IMR-90 (cell line): ENCODE measurements at regions not wholly inside any gene's neighbourhood (a gene's known extent, or its start where the extent isn't known, plus 50 kb on each side); places are given as distances from the start of the nearest gene placed in this dataset.

ENCODE experiments used
- ATAC-seq: fragments of 200-7000 bp; cut with Tn5 transposase; 2 replicates; pipeline ENCODE4 v1.9.1; 2020; ENCODE audit warnings: low read depth, mild to moderate bottlenecking, moderate library complexity
- BruUV-seq: library from RNA; stranded (reverse); fragments of 400-500 nt; replicated peaks from 2 replicates; lab custom pipeline; 2021; lab: Mats Ljungman, UMichigan
- CTCF ChIA-PET: fragments of 300-600 bp; formaldehyde crosslinking; extraction: SDS; loops from one replicate; lab custom pipeline; 2021; ENCODE audit warnings: antibody characterized with exemption; lab: Yijun Ruan, JAX
- POLR2A ChIA-PET: fragments of 300-600 bp; sonication (Branson Sonifier 250); formaldehyde crosslinking; loops from one replicate; lab custom pipeline; 2022; ENCODE audit warnings: antibody characterized with exemption; ENCODE audit not compliant: unreplicated experiment; lab: Charles Lee
- DNase-seq: peaks from one replicate; pipeline ENCODE4 v3.0.0; 2013
- H2AFZ ChIP-seq: replicated peaks from 2 replicates; pipeline ENCODE3; 2013; ENCODE audit warnings: low read length, mild to moderate bottlenecking; ENCODE audit not compliant: poor library complexity
- H2AK5ac ChIP-seq: 2 replicates; pipeline ENCODE4 v1.6.1; 2013; ENCODE audit warnings: low read depth, low read length, inconsistent platforms
- H2AK9ac ChIP-seq: replicated peaks from 2 replicates; pipeline ENCODE3; 2013; ENCODE audit warnings: mild to moderate bottlenecking, low read depth, low read length, moderate library complexity; ENCODE audit not compliant: poor library complexity
- H2BK120ac ChIP-seq: 2 replicates; pipeline ENCODE4 v1.6.1; 2013; ENCODE audit warnings: low read depth, low read length, inconsistent platforms
- H2BK15ac ChIP-seq: 3 replicates; pipeline ENCODE4 v1.6.1; 2013; ENCODE audit warnings: low read depth, low read length, inconsistent platforms
- H2BK20ac ChIP-seq: 2 replicates; pipeline ENCODE4 v1.6.1; 2013; ENCODE audit warnings: low read depth, mild to moderate bottlenecking, inconsistent platforms, low read length, moderate library complexity
- H2BK5ac ChIP-seq: 2 replicates; pipeline ENCODE4 v1.6.1; 2013; ENCODE audit warnings: mild to moderate bottlenecking, low read depth, low read length, inconsistent platforms; ENCODE audit not compliant: poor library complexity, severe bottlenecking
- H3K14ac ChIP-seq: replicated peaks from 2 replicates; pipeline ENCODE4 v1.6.1; 2013; ENCODE audit warnings: low read depth, low read length, inconsistent platforms
- H3K18ac ChIP-seq: 2 replicates; pipeline ENCODE4 v1.6.1; 2013; ENCODE audit warnings: low read depth, low read length, control low read depth
- H3K23ac ChIP-seq: 2 replicates; pipeline ENCODE4 v1.6.1; 2013; ENCODE audit warnings: low read depth, low read length, inconsistent platforms
- H3K27ac ChIP-seq: 2 replicates; pipeline ENCODE4 v1.5.1; 2013; ENCODE audit warnings: mild to moderate bottlenecking, control low read depth, low read length; ENCODE audit not compliant: insufficient read depth
- H3K27me3 ChIP-seq: 2 replicates; pipeline ENCODE4 v1.6.1; 2013; ENCODE audit warnings: low read length; ENCODE audit not compliant: control insufficient read depth, insufficient read depth
- H3K36me3 ChIP-seq: 2 replicates; pipeline ENCODE4 v1.6.1; 2013; ENCODE audit warnings: low read length, mixed read lengths; ENCODE audit not compliant: control insufficient read depth, insufficient read depth
- H3K4ac ChIP-seq: 2 replicates; pipeline ENCODE4 v1.6.1; 2013; ENCODE audit warnings: low read depth, low read length, inconsistent platforms
- H3K4me1 ChIP-seq: 2 replicates; pipeline ENCODE4 v1.6.1; 2013; ENCODE audit warnings: low read length, mixed read lengths; ENCODE audit not compliant: control insufficient read depth, insufficient read depth
- H3K4me2 ChIP-seq: 2 replicates; pipeline ENCODE4 v1.6.1; 2013; ENCODE audit warnings: low read depth, mild to moderate bottlenecking, control low read depth, low read length, moderate library complexity
- H3K4me3 ChIP-seq: 2 replicates; pipeline ENCODE4 v1.5.1; 2013; ENCODE audit warnings: low read depth, mild to moderate bottlenecking, control low read depth, low read length, moderate library complexity; ENCODE audit not compliant: insufficient read depth
- H3K56ac ChIP-seq: 2 replicates; pipeline ENCODE4 v1.6.1; 2013; ENCODE audit warnings: low read length, inconsistent platforms; ENCODE audit not compliant: insufficient read depth; ENCODE audit errors: extremely low read depth
- H3K79me1 ChIP-seq, 2 experiments: 2 replicates each; pipeline ENCODE4 v1.6.1; 2013; ENCODE audit warnings: low read length in 2 of 2, inconsistent platforms in 1 of 2, low read depth in 1 of 2
- H3K9ac ChIP-seq: 2 replicates; pipeline ENCODE4 v1.6.1; 2013; ENCODE audit warnings: low read depth, low read length, control low read depth
- H3K9me1 ChIP-seq: 2 replicates; pipeline ENCODE4 v1.6.1; 2013; ENCODE audit warnings: low read length, inconsistent platforms; ENCODE audit not compliant: insufficient read depth
- H3K9me3 ChIP-seq: 2 replicates; pipeline ENCODE4 v1.6.1; 2013; ENCODE audit warnings: low read length; ENCODE audit not compliant: control insufficient read depth, insufficient read depth
- H4K20me1 ChIP-seq: 2 replicates; pipeline ENCODE4 v1.6.1; 2013; ENCODE audit warnings: low read length, inconsistent platforms; ENCODE audit not compliant: insufficient read depth
- H4K5ac ChIP-seq: 2 replicates; pipeline ENCODE4 v1.6.1; 2013; ENCODE audit warnings: mild to moderate bottlenecking, low read depth, low read length, control low read depth
- H4K8ac ChIP-seq, 2 experiments: 2 replicates each; pipeline ENCODE4 v1.6.1; 2013; ENCODE audit warnings: low read depth in 2 of 2, low read length in 2 of 2, control low read depth in 1 of 2, inconsistent platforms in 1 of 2
- H4K91ac ChIP-seq: 2 replicates; pipeline ENCODE4 v1.6.1; 2013; ENCODE audit warnings: low read depth, low read length, inconsistent platforms; ENCODE audit not compliant: insufficient read depth
- RAD21 ChIP-seq: IDR thresholded peaks from 2 replicates; pipeline ENCODE4 v1.6.1; 2012; ENCODE audit warnings: low read length, improper control_type of control experiment
- RFX5 ChIP-seq: IDR thresholded peaks from 2 replicates; pipeline ENCODE4 v1.8.0; 2012; ENCODE audit warnings: low read depth, mild to moderate bottlenecking, low read length, moderate library complexity
- WGBS, 2 experiments: methylation state at CpG; one replicate each; pipeline versions ENCODE4 v1.1.5 to v1.1.7; 2013; ENCODE audit warnings: missing lambda C conversion rate in 2 of 2; ENCODE audit not compliant: insufficient read length in 1 of 2; ENCODE audit errors: extremely low coverage in 2 of 2; 5-methylcytosine and 5-hydroxymethylcytosine counted together
- dilution Hi-C: fragments of 300-500 bp; cut with HindIII; formaldehyde crosslinking; loops from one replicate; pipeline ENCODE4 v1.14.3; 2018; ENCODE audit warnings: low sequenced_read_pairs; ENCODE audit not compliant: unreplicated experiment
- in situ Hi-C: fragments of 300-500 bp; cut with MboI; formaldehyde crosslinking; loops from 3 replicates; pipeline ENCODE4 v1.14.3; 2019; ENCODE audit warnings: low sequenced_read_pairs, inconsistent platforms, mixed read lengths
- intact Hi-C: fragments of 100-400 bp; cut with micrococcal nuclease; formaldehyde crosslinking; loops from 2 replicates; pipeline ENCODE4 v1.10.0; 2022

- Histone ChIP-seq H3K27me3 (no peaks in the 10 kb centered on the region), H2BK120ac (no peak overlapping the region), H3K36me3 (no peaks in the 10 kb centered on the region), H3K56ac (no peak overlapping the region), H3K23ac (no peak overlapping the region), H3K4me1 (peaks cover 12% of the 10 kb centered on the region), H3K27ac (no peak overlapping the region), H2BK5ac (no peak overlapping the region), H3K9ac (no peak overlapping the region), H2AK9ac (no peak overlapping the region), H3K9me3 (no peaks in the 10 kb centered on the region), H4K20me1 (no peaks in the 10 kb centered on the region), H3K4ac (no peak overlapping the region), H3K79me1 (no peaks in the 10 kb centered on the region), H3K4me2 (no peak overlapping the region), H4K8ac (no peak overlapping the region), H3K9me1 (0 out of 2 replicates have a peak, but pooled peaks cover 3% of the 10 kb centered on the region), H2BK15ac (no peak overlapping the region), H3K14ac (no peak overlapping the region), H4K5ac (no peak overlapping the region), H2AK5ac (no peak overlapping the region), H4K91ac (no peak overlapping the region), H2BK20ac (no peak overlapping the region), H3K4me3 (no peak overlapping the region), H3K18ac (no peak overlapping the region), H2AFZ (no peak overlapping the region)
- no CpG with 5 or more reads among the region's 2 CpGs for WGBS, 2 experiments
- in situ Hi-C loops: no loop called here
- DNase-seq (no peak), ATAC-seq (no peak)
- no peak for TF ChIP-seq RFX5
- no peak for TF ChIP-seq RAD21
- ChIA-PET POLR2A (no interaction called here), CTCF (interaction anchor here (1.4 kb wide), 1 partner anchor 66 kb away, joined by 4 read pairs; no protein-coding TSS in a partner anchor)
- dilution Hi-C loops: no loop called here
- intact Hi-C loops: no loop called here
- no TSS peak for BruUV-seq
These were observed 184.4 kb upstream of the PALMD start for GRCh38 chr1:99461499-99461898.
